Heart left ventricle (tissue), 16 donors: ENCODE measurements at regions not wholly inside any gene's neighbourhood (a gene's known extent, or its start where the extent isn't known, plus 50 kb on each side); places are given as distances from the start of the nearest gene placed in this dataset.
A peak's percentile ranks its signal among the peaks of the same experiment; 100 is the strongest.

Experiments
- ATAC-seq, 4 donors: fragments of 200-7000 bp; cut with Tn5 transposase; one replicate each; pipeline ENCODE4 v1.9.1; 2020 to 2022; ENCODE audit warnings: moderate library complexity in 4 of 4, mild to moderate bottlenecking in 3 of 4, moderate number of reproducible peaks in 1 of 4
- DNase-seq, 5 donors: peaks; one replicate each; pipeline ENCODE4 v3.0.0-alpha.2; 2020
- H3K27ac ChIP-seq, 12 donors: fragments of 200-600 bp; sonication (generic) in 4 of 12; one replicate each; pipeline versions ENCODE4 v1.5.0 to v1.8.0; 2016 to 2022; ENCODE audit warnings: mild to moderate bottlenecking in 2 of 12
- H3K27me3 ChIP-seq, 9 donors: fragments of 200-600 bp; sonication (generic) in 2 of 9; one replicate each; pipeline versions ENCODE4 v1.5.1 to v1.8.0; 2016 to 2022; ENCODE audit warnings: mild to moderate bottlenecking in 3 of 9
- H3K36me3 ChIP-seq, 9 donors: fragments of 200-600 bp; sonication (generic) in 2 of 9; one replicate each; pipeline versions ENCODE4 v1.5.0 to v1.8.0; 2018 to 2022; ENCODE audit warnings: mild to moderate bottlenecking in 2 of 9
- H3K4me1 ChIP-seq, 12 donors: fragments of 200-600 bp; sonication (generic) in 4 of 12; one replicate each; pipeline versions ENCODE4 v1.5.0 to v1.8.0; 2016 to 2022; ENCODE audit warnings: mild to moderate bottlenecking in 3 of 12
- H3K4me3 ChIP-seq, 12 donors: fragments of 200-600 bp; sonication (generic) in 4 of 12; one replicate each; pipeline versions ENCODE4 v1.5.0 to v1.8.0; 2017 to 2022; ENCODE audit warnings: mild to moderate bottlenecking in 9 of 12, moderate library complexity in 4 of 12
- H3K9me3 ChIP-seq, 12 donors: fragments of 200-600 bp; sonication (generic) in 4 of 12; one replicate each; pipeline versions ENCODE4 v1.5.0 to v1.8.0; 2016 to 2022; ENCODE audit warnings: mild to moderate bottlenecking in 1 of 12
- CTCF ChIP-seq, 12 donors: fragments of 200-600 bp; sonication (generic) in 4 of 12; IDR thresholded peaks; one replicate each; pipeline versions ENCODE4 v1.5.0 to v1.8.0; 2018 to 2022; ENCODE audit warnings: antibody characterized with exemption in 12 of 12, mild to moderate bottlenecking in 5 of 12
- POLR2A ChIP-seq, 2 donors: fragments of 450-650 bp; IDR thresholded peaks; one replicate each; pipeline ENCODE4 v1.6.1; 2017; ENCODE audit warnings: antibody characterized with exemption in 2 of 2, mild to moderate bottlenecking in 2 of 2, moderate library complexity in 2 of 2
- WGBS, 4 donors: extraction: QIAGEN DNeasy Blood & Tissue Kit in 2 of 4; methylation state at CpG; one replicate each; pipeline versions ENCODE4 v1.1.5 to v1.1.7; 2013 to 2018; 5-methylcytosine and 5-hydroxymethylcytosine counted together
- intact Hi-C, 10 donors: fragments of 100-400 bp; cut with DNase I; formaldehyde crosslinking; loops; one replicate each; pipeline versions ENCODE4 v1.11.1 to v1.14.2; 2022
- donor health status: ischemic (EF 13 %, LVEDD 7.1; RV severe dilation, severe dysfunction).
- donor health status: healthy with polysubstance abuse.
- donor health status: DM: no; HTN: yes; CAD: no.
- donor health status: DM: no; HTN: no; CAD: no.
- donor health status: ischemic (EF 25% LVEDD 6.9; RV normal size, moderate dysfunction).
- donor health status: ischemic (EF 25% LVEDD 5.7; RV mildly dilated, moderate dysfunction).
- donor health status: healthy.
- donor health status: DM: yes; HTN: yes; CAD: no.
- donor health status: ischemic (EF 35%, LVEDD 5.7; RV mildly dilated, moderate dysfunction).
- donor health status: nonischemic (EF 11% LVEDD 7.7; RV severe dilation, severe dysfunction).
- donor health status: DM: yes; HTN: yes; CAD: no.
- donor health status: PGD.
- donor health status: ischemic (EF 29% LVEDD 5.4; RV normal size, mild dysfunction).
- donor health status: nonischemic (EF 23%, LVEDD 6.1; RV moderate dilation, normal function).

- H3K4me1 ChIP-seq = peaks cover 0 to 18% (median 8%) of the 10 kb centered on the region in 12 donors
- DNase-seq = no peak
- no peak for ATAC-seq
- H3K27me3 ChIP-seq = peaks cover 16 to 77% (median 50%) of the 10 kb centered on the region in 9 donors
- no peaks in the 10 kb centered on the region for H3K36me3 ChIP-seq
- H3K9me3 ChIP-seq = no peaks in the 10 kb centered on the region
- peak overlapping the region; percentile 7 to 56 (median 38) for H3K4me3 ChIP-seq
- intact Hi-C loops = loop anchor here in 1 of 10 donors (10.0 kb wide), 1 partner anchor 241 kb away; no protein-coding TSS in a partner anchor
- no peak for TF ChIP-seq POLR2A (IDR thresholded peaks at IDR 0.05)
- TF ChIP-seq CTCF (IDR thresholded peaks at IDR 0.05) = no peak
- WGBS, 4 donors = 3 to 6% (median 5%) methylated on average over 85 to 100 of the region's 100 CpGs
- no peak overlapping the region for H3K27ac ChIP-seq
Measured at GRCh38 chr13:99895444-99896368, 75.9 kb downstream of the ZIC5 start.

- Histone ChIP-seq H3K4me1 (peaks cover 0 to 18% (median 8%) of the 10 kb centered on the region in 12 donors), H3K36me3 (no peaks in the 10 kb centered on the region), H3K9me3 (no peaks in the 10 kb centered on the region), H3K4me3 (peak overlapping the region; percentile 7 to 56 (median 38)), H3K27me3 (peaks cover 16 to 70% (median 45%) of the 10 kb centered on the region in 9 donors), H3K27ac (no peak overlapping the region)
- WGBS, 4 donors = 4 to 9% (median 5%) methylated on average over 25 to 33 of the region's 33 CpGs
- ATAC-seq (no peak), DNase-seq (no peak)
- TF ChIP-seq CTCF (IDR thresholded peaks at IDR 0.05) (no peak), POLR2A (IDR thresholded peaks at IDR 0.05) (no peak)
- intact Hi-C loops = loop anchor here in 1 of 10 donors (10.0 kb wide), 1 partner anchor 240 kb away; no protein-coding TSS in a partner anchor
Measured at GRCh38 chr13:99894840-99895443, 76.6 kb downstream of the ZIC5 start.

- ATAC-seq (no peak), DNase-seq (no peak)
- Histone ChIP-seq H3K4me3 (peak overlapping the region in 3 of 12 donors; percentile 39 to 56 (median 55)), H3K9me3 (no peaks in the 10 kb centered on the region), H3K4me1 (peaks cover 0 to 18% (median 8%) of the 10 kb centered on the region in 12 donors), H3K27ac (no peak overlapping the region), H3K36me3 (no peaks in the 10 kb centered on the region), H3K27me3 (peaks cover 16 to 63% (median 38%) of the 10 kb centered on the region in 9 donors)
- intact Hi-C loops = loop anchor here in 1 of 10 donors (10.0 kb wide), 1 partner anchor 239 kb away; no protein-coding TSS in a partner anchor
- 71 to 82% (median 80%) methylated on average over 13 of the region's 13 CpGs for WGBS, 4 donors
- TF ChIP-seq CTCF (IDR thresholded peaks at IDR 0.05) (no peak), POLR2A (IDR thresholded peaks at IDR 0.05) (no peak)
Measured at GRCh38 chr13:99894105-99894839, 77.3 kb downstream of the ZIC5 start.
